Colonic mucosa (tissue), 4 donors: ENCODE measurements at regions not wholly inside any gene's neighbourhood (a gene's known extent, or its start where the extent isn't known, plus 50 kb on each side); places are given as distances from the start of the nearest gene placed in this dataset.

ENCODE experiments used
- DNase-seq: peaks from one replicate; pipeline ENCODE4 v3.0.0-alpha.2; 2020
- H3K27ac ChIP-seq: fragments of 200-600 bp; one replicate; pipeline ENCODE4 v1.8.0; 2021
- H3K27me3 ChIP-seq: fragments of 200-600 bp; one replicate; pipeline ENCODE4 v1.8.0; 2021
- H3K36me3 ChIP-seq: fragments of 200-600 bp; one replicate; pipeline ENCODE4 v1.8.0; 2021
- H3K4me1 ChIP-seq: fragments of 200-600 bp; one replicate; pipeline ENCODE4 v1.8.0; 2021; ENCODE audit warnings: mild to moderate bottlenecking
- H3K4me3 ChIP-seq: fragments of 200-600 bp; one replicate; pipeline ENCODE4 v1.8.0; 2021
- H3K9ac ChIP-seq, 2 donors: one replicate each; pipeline ENCODE4 v1.7.0; 2013; ENCODE audit warnings: control low read depth in 2 of 2, low read depth in 2 of 2, low read length in 2 of 2
- H3K9me3 ChIP-seq: fragments of 200-600 bp; one replicate; pipeline ENCODE4 v1.8.0; 2021
- CTCF ChIP-seq: fragments of 200-600 bp; IDR thresholded peaks from one replicate; pipeline ENCODE4 v1.8.0; 2022; ENCODE audit warnings: antibody characterized with exemption, mild to moderate bottlenecking
- intact Hi-C: fragments of 100-400 bp; cut with DNase I; formaldehyde crosslinking; loops from one replicate; pipeline ENCODE4 v1.14.1; 2022
- donor health status: healthy.
- donor health status: DM: no; HTN: no; CAD: no.
- donor health status: DM: no; HTN: no; CAD: no.

DNA sequence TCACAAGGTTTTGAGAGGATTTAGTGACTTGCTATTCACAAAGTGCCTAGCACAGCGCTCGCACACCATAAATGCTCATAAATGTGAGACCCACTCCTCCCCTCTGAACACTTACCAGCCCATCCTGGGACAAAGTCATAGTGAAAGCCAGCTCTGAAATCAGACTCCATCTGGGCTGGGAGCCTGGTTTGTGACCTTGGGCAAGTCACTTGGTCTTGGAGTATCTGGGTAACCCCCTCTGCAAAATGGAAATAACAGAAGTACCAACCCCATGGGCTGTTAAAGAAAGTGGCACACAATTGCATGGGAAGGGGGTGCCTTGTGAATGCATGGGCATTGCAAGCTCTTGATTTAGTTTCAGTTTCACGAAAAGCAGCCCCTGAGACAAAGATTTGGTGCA, 104.7 kb upstream of the CDH5 start:
- H3K9ac ChIP-seq, result no peak overlapping the region
- H3K27me3 ChIP-seq, result no peaks in the 10 kb centered on the region
- no peaks in the 10 kb centered on the region for H3K9me3 ChIP-seq
- H3K36me3 ChIP-seq, result no peaks in the 10 kb centered on the region
- no peak overlapping the region for H3K4me3 ChIP-seq
- no peak for TF ChIP-seq CTCF
- no peak for DNase-seq
- H3K4me1 ChIP-seq, result no peaks in the 10 kb centered on the region
- intact Hi-C loops, result no loop called here
- no peak overlapping the region for H3K27ac ChIP-seq

GRCh38 chr16:66260522-66261254, 105.8 kb upstream of the CDH5 start:
- DNase-seq, result no peak
- H3K27ac ChIP-seq, result no peak overlapping the region
- intact Hi-C loops, result no loop called here
- no peaks in the 10 kb centered on the region for H3K27me3 ChIP-seq
- H3K36me3 ChIP-seq, result no peaks in the 10 kb centered on the region
- no peaks in the 10 kb centered on the region for H3K9me3 ChIP-seq
- no peak overlapping the region for H3K9ac ChIP-seq
- TF ChIP-seq CTCF, result no peak
- H3K4me1 ChIP-seq, result no peaks in the 10 kb centered on the region
- H3K4me3 ChIP-seq, result no peak overlapping the region

GRCh38 chr16:66258916-66259845, 107.3 kb upstream of the CDH5 start:
- intact Hi-C loops, result no loop called here
- no peak overlapping the region for H3K27ac ChIP-seq
- TF ChIP-seq CTCF, result no peak
- no peak overlapping the region for H3K4me3 ChIP-seq
- DNase-seq, result no peak
- no peaks in the 10 kb centered on the region for H3K36me3 ChIP-seq
- H3K9me3 ChIP-seq, result no peaks in the 10 kb centered on the region
- no peaks in the 10 kb centered on the region for H3K27me3 ChIP-seq
- H3K4me1 ChIP-seq, result no peaks in the 10 kb centered on the region
- H3K9ac ChIP-seq, result no peak overlapping the region

- H3K9ac ChIP-seq, result no peak overlapping the region
- H3K4me1 ChIP-seq, result no peaks in the 10 kb centered on the region
- H3K27me3 ChIP-seq, result no peaks in the 10 kb centered on the region
- intact Hi-C loops, result no loop called here
- H3K36me3 ChIP-seq, result no peaks in the 10 kb centered on the region
- TF ChIP-seq CTCF, result no peak
- H3K27ac ChIP-seq, result no peak overlapping the region
- H3K4me3 ChIP-seq, result no peak overlapping the region
- H3K9me3 ChIP-seq, result no peaks in the 10 kb centered on the region
- no peak for DNase-seq
These were observed 109.6 kb upstream of the CDH5 start for GRCh38 chr16:66256919-66257318.

GRCh38 chr16:66255647-66256046, 110.8 kb upstream of the CDH5 start:
- TF ChIP-seq CTCF, result no peak
- intact Hi-C loops, result no loop called here
- Histone ChIP-seq H3K36me3 (no peaks in the 10 kb centered on the region), H3K4me1 (no peaks in the 10 kb centered on the region), H3K27ac (no peak overlapping the region), H3K9ac (no peak overlapping the region), H3K4me3 (no peak overlapping the region), H3K9me3 (no peaks in the 10 kb centered on the region), H3K27me3 (no peaks in the 10 kb centered on the region)
- no peak for DNase-seq
